ENCODE measurements at regions not wholly inside any gene's neighbourhood (a gene's known extent, or its start where the extent isn't known, plus 50 kb on each side); places are given as distances from the start of the nearest gene placed in this dataset.

DNA sequence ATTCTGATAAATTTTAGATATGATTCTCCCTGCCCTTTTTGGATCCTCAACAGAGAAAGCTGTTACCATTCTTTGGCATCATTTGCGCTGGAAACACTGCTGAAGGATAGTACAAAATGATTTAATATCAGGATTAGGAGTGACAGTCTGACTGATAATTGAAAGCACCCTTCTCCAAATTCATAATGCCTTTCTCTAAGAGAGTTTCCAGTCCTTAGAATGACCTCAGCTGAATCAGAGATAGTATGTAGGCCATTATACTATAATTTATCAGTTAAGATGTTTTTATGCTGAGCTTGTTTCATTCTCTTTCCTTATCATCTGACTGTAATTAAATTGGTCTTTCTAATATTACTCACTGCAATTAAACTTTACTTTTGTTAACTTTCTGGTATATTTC, 166.7 kb downstream of the ZNF326 start:
- TF ChIP-seq, protein P1, sequence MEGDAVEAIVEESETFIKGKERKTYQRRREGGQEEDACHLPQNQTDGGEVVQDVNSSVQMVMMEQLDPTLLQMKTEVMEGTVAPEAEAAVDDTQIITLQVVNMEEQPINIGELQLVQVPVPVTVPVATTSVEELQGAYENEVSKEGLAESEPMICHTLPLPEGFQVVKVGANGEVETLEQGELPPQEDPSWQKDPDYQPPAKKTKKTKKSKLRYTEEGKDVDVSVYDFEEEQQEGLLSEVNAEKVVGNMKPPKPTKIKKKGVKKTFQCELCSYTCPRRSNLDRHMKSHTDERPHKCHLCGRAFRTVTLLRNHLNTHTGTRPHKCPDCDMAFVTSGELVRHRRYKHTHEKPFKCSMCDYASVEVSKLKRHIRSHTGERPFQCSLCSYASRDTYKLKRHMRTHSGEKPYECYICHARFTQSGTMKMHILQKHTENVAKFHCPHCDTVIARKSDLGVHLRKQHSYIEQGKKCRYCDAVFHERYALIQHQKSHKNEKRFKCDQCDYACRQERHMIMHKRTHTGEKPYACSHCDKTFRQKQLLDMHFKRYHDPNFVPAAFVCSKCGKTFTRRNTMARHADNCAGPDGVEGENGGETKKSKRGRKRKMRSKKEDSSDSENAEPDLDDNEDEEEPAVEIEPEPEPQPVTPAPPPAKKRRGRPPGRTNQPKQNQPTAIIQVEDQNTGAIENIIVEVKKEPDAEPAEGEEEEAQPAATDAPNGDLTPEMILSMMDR (IDR thresholded peaks at IDR 0.05): no peak
- TF ChIP-seq ESRRA (IDR thresholded peaks at IDR 0.05; ENCODE audit: borderline replicate concordance, low read length): no peak
